ENCODE measurements at regions not wholly inside any gene's neighbourhood (a gene's known extent, or its start where the extent isn't known, plus 50 kb on each side); places are given as distances from the start of the nearest gene placed in this dataset.

DNA sequence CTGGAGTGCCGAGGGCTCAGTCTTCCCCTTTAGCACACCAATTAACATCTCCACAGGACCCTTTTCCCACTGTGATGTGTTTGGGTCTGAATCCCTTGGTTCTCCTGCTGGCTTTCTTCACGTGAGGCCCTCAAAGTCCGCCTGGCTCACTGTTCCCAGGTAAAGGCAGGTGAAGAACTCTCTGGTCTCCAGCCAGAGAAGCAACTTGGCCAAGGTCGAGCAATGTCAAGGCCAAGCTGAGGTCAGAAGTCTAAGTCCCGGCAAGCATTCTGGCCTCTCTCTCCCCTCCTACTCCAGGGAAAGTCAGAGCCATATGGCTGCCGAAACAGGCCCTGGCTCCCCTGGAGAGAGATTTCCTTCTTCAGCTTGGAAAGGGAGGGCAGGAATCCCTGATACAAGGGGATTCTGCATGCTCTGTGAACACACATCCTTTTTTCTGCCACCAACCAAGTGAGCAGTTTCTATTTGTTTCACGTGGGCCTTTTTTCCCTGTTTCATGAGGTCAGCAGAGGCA lies 61.4 kb upstream of the ESRRB start:
- TF ChIP-seq, protein P1, sequence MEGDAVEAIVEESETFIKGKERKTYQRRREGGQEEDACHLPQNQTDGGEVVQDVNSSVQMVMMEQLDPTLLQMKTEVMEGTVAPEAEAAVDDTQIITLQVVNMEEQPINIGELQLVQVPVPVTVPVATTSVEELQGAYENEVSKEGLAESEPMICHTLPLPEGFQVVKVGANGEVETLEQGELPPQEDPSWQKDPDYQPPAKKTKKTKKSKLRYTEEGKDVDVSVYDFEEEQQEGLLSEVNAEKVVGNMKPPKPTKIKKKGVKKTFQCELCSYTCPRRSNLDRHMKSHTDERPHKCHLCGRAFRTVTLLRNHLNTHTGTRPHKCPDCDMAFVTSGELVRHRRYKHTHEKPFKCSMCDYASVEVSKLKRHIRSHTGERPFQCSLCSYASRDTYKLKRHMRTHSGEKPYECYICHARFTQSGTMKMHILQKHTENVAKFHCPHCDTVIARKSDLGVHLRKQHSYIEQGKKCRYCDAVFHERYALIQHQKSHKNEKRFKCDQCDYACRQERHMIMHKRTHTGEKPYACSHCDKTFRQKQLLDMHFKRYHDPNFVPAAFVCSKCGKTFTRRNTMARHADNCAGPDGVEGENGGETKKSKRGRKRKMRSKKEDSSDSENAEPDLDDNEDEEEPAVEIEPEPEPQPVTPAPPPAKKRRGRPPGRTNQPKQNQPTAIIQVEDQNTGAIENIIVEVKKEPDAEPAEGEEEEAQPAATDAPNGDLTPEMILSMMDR (conservative IDR thresholded peaks at IDR 0.05; ENCODE audit: low read length), result no peak
- no peak for TF ChIP-seq EZH2phosphoT487 (IDR thresholded peaks at IDR 0.05; ENCODE audit: borderline replicate concordance, low read depth, low read length)

Data from OCI-LY7 (cell line).